GM18505 (cell line): ENCODE measurements at regions not wholly inside any gene's neighbourhood (a gene's known extent, or its start where the extent isn't known, plus 50 kb on each side); places are given as distances from the start of the nearest gene placed in this dataset.

ENCODE experiments used
- ATAC-seq: cut with Tn5 transposase; IDR thresholded peaks from one replicate; pipeline ENCODE4 v1.9.1; 2021; ENCODE audit not compliant: unreplicated experiment
- POLR2A ChIP-seq: IDR thresholded peaks from 4 replicates; pipeline ENCODE4 v1.6.1; 2011; ENCODE audit warnings: borderline replicate concordance; ENCODE audit not compliant: insufficient read depth, insufficient read length; ENCODE audit errors: extremely low read depth

- no peak for TF ChIP-seq POLR2A
These were observed 516.6 kb upstream of the NBEA start for GRCh38 chr13:34425327-34425949.

GRCh38 chr13:34428911-34429310, 513.2 kb upstream of the NBEA start:
- no peak for ATAC-seq
- TF ChIP-seq POLR2A: no peak

More at GRCh38 chr13:34425327-34425949, 516.6 kb upstream of the NBEA start:
- ATAC-seq: no peak

GRCh38 chr13:34430294-34430693, 511.8 kb upstream of the NBEA start:
- TF ChIP-seq POLR2A: no peak
- ATAC-seq: no peak

GRCh38 chr13:34431827-34432581, 510.1 kb upstream of the NBEA start:
- TF ChIP-seq POLR2A: no peak
- no peak for ATAC-seq

- ATAC-seq: no peak
- no peak for TF ChIP-seq POLR2A
These were observed 506.7 kb upstream of the NBEA start for GRCh38 chr13:34435338-34435737.

GRCh38 chr13:34437873-34438272, 504.2 kb upstream of the NBEA start:
- TF ChIP-seq POLR2A: no peak
- no peak for ATAC-seq

- TF ChIP-seq POLR2A: no peak
- no peak for ATAC-seq
These were observed 489.2 kb upstream of the NBEA start for GRCh38 chr13:34452831-34453230.

- ATAC-seq: no peak
- no peak for TF ChIP-seq POLR2A
These were observed 483.0 kb upstream of the NBEA start for GRCh38 chr13:34458756-34459715.

GRCh38 chr13:34459856-34460255, 482.2 kb upstream of the NBEA start:
- no peak for TF ChIP-seq POLR2A
- no peak for ATAC-seq

GRCh38 chr13:34462843-34463242, 479.2 kb upstream of the NBEA start:
- no peak for ATAC-seq
- no peak for TF ChIP-seq POLR2A

- TF ChIP-seq POLR2A: no peak
- no peak for ATAC-seq
These were observed 478.1 kb upstream of the NBEA start for GRCh38 chr13:34464011-34464410.

- no peak for TF ChIP-seq POLR2A
- ATAC-seq: no peak
These were observed 476.6 kb upstream of the NBEA start for GRCh38 chr13:34465423-34465922.

GRCh38 chr13:34466301-34466700, 475.8 kb upstream of the NBEA start:
- ATAC-seq: no peak
- no peak for TF ChIP-seq POLR2A
